OCI-LY1 (cell line): ENCODE measurements at regions not wholly inside any gene's neighbourhood (a gene's known extent, or its start where the extent isn't known, plus 50 kb on each side); places are given as distances from the start of the nearest gene placed in this dataset.

Experiments used
- CTCF ChIP-seq: fragments of 200-600 bp; sonication (generic), shearing (Covaris generic); IDR thresholded peaks from 2 replicates; pipeline ENCODE4 v1.5.1; 2017; ENCODE audit warnings: mild to moderate bottlenecking, antibody characterized with exemption, low read length, moderate library complexity, mixed read lengths
- EZH2 ChIP-seq: fragments of 200-600 bp; sonication (generic), shearing (Covaris generic); IDR thresholded peaks from 2 replicates; pipeline ENCODE4 v1.8.0; 2017; ENCODE audit warnings: borderline replicate concordance, mixed run types, mild to moderate bottlenecking, antibody characterized with exemption, low read length, moderate library complexity, mixed read lengths

- TF ChIP-seq CTCF: no peak
- no peak for TF ChIP-seq EZH2
Observed at GRCh38 chr3:146888176-146888575, 283.0 kb upstream of the PLSCR5 start.
